DOHH2 (cell line): ENCODE measurements at regions not wholly inside any gene's neighbourhood (a gene's known extent, or its start where the extent isn't known, plus 50 kb on each side); places are given as distances from the start of the nearest gene placed in this dataset.

Experiments
- H3F3A ChIP-seq: fragments of 200-600 bp; sonication (generic), shearing (Covaris generic); 2 replicates; pipeline ENCODE4 v1.6.0; 2016; ENCODE audit warnings: antibody characterized with exemption, mild to moderate bottlenecking; ENCODE audit not compliant: control insufficient read depth, insufficient read depth
- H3K27ac ChIP-seq: fragments of 200-600 bp; sonication (generic); 2 replicates; pipeline ENCODE4 v1.5.1; 2014; ENCODE audit warnings: low read depth, mild to moderate bottlenecking, low read length, moderate library complexity
- H3K27me3 ChIP-seq: fragments of 200-600 bp; sonication (generic); 2 replicates; pipeline ENCODE4 v1.6.1; 2014; ENCODE audit warnings: mild to moderate bottlenecking, low read length, mixed read lengths; ENCODE audit not compliant: control insufficient read depth
- H3K36me3 ChIP-seq: fragments of 200-600 bp; sonication (generic); 2 replicates; pipeline ENCODE4 v1.6.1; 2014; ENCODE audit warnings: mild to moderate bottlenecking, low read length, moderate library complexity, mixed read lengths; ENCODE audit not compliant: control insufficient read depth
- H3K4me1 ChIP-seq: fragments of 200-600 bp; sonication (generic); 2 replicates; pipeline ENCODE4 v1.6.1; 2014; ENCODE audit warnings: mild to moderate bottlenecking, low read length, mixed read lengths; ENCODE audit not compliant: control insufficient read depth
- H3K4me2 ChIP-seq: fragments of 200-600 bp; sonication (generic); 2 replicates; pipeline ENCODE4 v1.6.0; 2014; ENCODE audit warnings: mild to moderate bottlenecking, low read length, moderate library complexity
- H3K4me3 ChIP-seq: fragments of 200-600 bp; sonication (generic); 2 replicates; pipeline ENCODE4 v1.5.1; 2014; ENCODE audit warnings: mild to moderate bottlenecking, low read length, mixed read lengths
- H3K79me2 ChIP-seq: fragments of 200-600 bp; sonication (generic); 2 replicates; pipeline ENCODE4 v1.6.1; 2014; ENCODE audit warnings: mild to moderate bottlenecking, low read length, mixed read lengths; ENCODE audit not compliant: control insufficient read depth
- H3K9me2 ChIP-seq: fragments of 200-600 bp; sonication (generic); replicated peaks from 2 replicates; pipeline ENCODE4 v1.6.1; 2014; ENCODE audit warnings: mild to moderate bottlenecking, low read length, mixed read lengths; ENCODE audit not compliant: control insufficient read depth
- H3K9me3 ChIP-seq: fragments of 200-600 bp; sonication (generic); 2 replicates; pipeline ENCODE4 v1.6.1; 2014; ENCODE audit warnings: antibody characterized with exemption, low read length, mixed read lengths; ENCODE audit not compliant: control insufficient read depth, insufficient read depth
- H4K20me1 ChIP-seq: fragments of 200-600 bp; sonication (generic); 2 replicates; pipeline ENCODE4 v1.6.0; 2014; ENCODE audit warnings: low read depth, mild to moderate bottlenecking, antibody characterized with exemption, low read length, moderate library complexity; ENCODE audit not compliant: control insufficient read depth, insufficient read depth
- EZH2phosphoT487 ChIP-seq: fragments of 200-600 bp; sonication (generic); IDR thresholded peaks from 2 replicates; pipeline ENCODE4 v1.6.1; 2017; ENCODE audit warnings: borderline replicate concordance, mild to moderate bottlenecking, antibody characterized with exemption, low read length, moderate library complexity, mixed read lengths
- TF ChIP-seq, protein P1 (sequence below): fragments of 200-600 bp; sonication (generic); IDR thresholded peaks from one replicate; pipeline ENCODE4 v1.5.1; 2014; ENCODE audit warnings: antibody characterized with exemption, mild to moderate bottlenecking, low read depth, low read length; ENCODE audit not compliant: poor library complexity, severe bottlenecking

DNA sequence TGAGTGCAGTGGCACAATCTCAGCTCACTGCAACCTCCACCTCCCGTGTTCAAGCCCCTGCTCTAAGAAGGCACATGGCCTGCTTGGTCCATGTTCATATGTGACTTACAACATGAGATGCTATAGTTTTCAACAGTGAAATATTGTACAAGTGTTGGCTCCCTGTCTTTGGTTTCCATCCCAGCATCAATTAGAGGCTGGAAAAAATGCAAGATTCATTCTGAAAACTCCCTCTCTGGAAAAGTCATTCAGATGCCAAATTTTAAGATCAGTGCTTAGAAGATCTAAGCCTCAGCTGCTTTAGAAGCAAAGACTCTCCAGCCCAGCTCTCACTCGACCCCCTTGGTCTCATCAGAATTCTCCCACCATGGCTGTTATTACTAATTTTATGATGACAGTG is 398.9 kb downstream of the KIF16B start:
- Histone ChIP-seq H3K9me2 (no peaks in the 10 kb centered on the region), H3K27ac (no peak overlapping the region), H3K4me2 (no peak overlapping the region), H4K20me1 (no peaks in the 10 kb centered on the region), H3K9me3 (0 out of 2 replicates have a peak, but pooled peaks cover under 1% of the 10 kb centered on the region), H3K4me3 (no peak overlapping the region), H3K79me2 (no peaks in the 10 kb centered on the region), H3K27me3 (no peaks in the 10 kb centered on the region), H3K4me1 (no peaks in the 10 kb centered on the region), H3F3A (no peaks in the 10 kb centered on the region), H3K36me3 (no peaks in the 10 kb centered on the region)
- TF ChIP-seq EZH2phosphoT487 = no peak
- TF ChIP-seq, protein P1, sequence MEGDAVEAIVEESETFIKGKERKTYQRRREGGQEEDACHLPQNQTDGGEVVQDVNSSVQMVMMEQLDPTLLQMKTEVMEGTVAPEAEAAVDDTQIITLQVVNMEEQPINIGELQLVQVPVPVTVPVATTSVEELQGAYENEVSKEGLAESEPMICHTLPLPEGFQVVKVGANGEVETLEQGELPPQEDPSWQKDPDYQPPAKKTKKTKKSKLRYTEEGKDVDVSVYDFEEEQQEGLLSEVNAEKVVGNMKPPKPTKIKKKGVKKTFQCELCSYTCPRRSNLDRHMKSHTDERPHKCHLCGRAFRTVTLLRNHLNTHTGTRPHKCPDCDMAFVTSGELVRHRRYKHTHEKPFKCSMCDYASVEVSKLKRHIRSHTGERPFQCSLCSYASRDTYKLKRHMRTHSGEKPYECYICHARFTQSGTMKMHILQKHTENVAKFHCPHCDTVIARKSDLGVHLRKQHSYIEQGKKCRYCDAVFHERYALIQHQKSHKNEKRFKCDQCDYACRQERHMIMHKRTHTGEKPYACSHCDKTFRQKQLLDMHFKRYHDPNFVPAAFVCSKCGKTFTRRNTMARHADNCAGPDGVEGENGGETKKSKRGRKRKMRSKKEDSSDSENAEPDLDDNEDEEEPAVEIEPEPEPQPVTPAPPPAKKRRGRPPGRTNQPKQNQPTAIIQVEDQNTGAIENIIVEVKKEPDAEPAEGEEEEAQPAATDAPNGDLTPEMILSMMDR = no peak

DNA sequence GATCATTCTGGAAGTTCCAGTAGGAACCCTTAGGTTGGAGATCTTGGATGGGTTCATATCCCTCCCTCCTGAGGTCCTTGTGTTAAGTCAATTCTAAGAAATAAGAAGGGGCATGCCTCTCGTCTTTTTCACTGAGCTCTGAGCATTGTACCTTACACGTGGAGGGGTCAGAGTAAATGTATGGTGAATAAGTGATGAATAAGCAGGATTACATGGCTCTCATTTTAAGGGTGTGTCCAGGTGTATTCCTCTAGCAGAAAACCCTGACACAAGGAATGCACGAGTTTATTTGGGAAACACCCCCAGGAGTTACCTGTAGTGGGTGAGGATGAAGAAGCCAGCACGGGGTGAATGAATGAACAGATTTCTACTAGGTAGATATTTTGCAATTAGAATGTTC is 400.2 kb downstream of the KIF16B start:
- Histone ChIP-seq H3F3A (no peaks in the 10 kb centered on the region), H3K4me2 (no peak overlapping the region), H3K4me3 (no peak overlapping the region), H3K27me3 (no peaks in the 10 kb centered on the region), H3K9me3 (0 out of 2 replicates have a peak, but pooled peaks cover 2% of the 10 kb centered on the region), H3K36me3 (no peaks in the 10 kb centered on the region), H4K20me1 (no peaks in the 10 kb centered on the region), H3K9me2 (no peaks in the 10 kb centered on the region), H3K4me1 (no peaks in the 10 kb centered on the region), H3K27ac (no peak overlapping the region), H3K79me2 (no peaks in the 10 kb centered on the region)
- TF ChIP-seq, protein P1 = no peak
- TF ChIP-seq EZH2phosphoT487 = no peak

DNA sequence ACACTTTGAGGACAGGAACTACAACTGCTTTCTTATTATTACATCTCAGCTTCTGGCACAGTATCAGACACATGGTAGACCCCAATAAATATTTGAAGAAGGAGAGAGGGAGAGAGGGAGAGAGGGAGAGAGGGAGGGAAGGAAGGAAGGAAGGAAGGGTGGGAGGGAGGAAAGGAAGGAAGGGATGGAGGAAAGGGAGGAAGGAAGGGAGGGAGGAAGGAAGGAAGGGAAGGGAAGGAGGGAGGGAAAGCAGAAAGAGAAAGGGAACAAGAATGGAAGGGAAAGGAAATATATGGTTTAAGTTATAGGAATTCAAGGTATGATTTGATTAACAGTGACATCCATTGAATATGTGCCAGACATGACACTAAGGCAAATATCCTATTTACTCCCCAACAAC is 402.1 kb downstream of the KIF16B start:
- Histone ChIP-seq H3K27ac (no peak overlapping the region), H3F3A (no peaks in the 10 kb centered on the region), H3K9me3 (0 out of 2 replicates have a peak, but pooled peaks cover 2% of the 10 kb centered on the region), H3K79me2 (no peaks in the 10 kb centered on the region), H3K4me1 (no peaks in the 10 kb centered on the region), H3K4me2 (no peak overlapping the region), H3K36me3 (no peaks in the 10 kb centered on the region), H4K20me1 (no peaks in the 10 kb centered on the region), H3K9me2 (no peaks in the 10 kb centered on the region), H3K4me3 (no peak overlapping the region), H3K27me3 (no peaks in the 10 kb centered on the region)
- TF ChIP-seq, protein P1 = no peak
- no peak for TF ChIP-seq EZH2phosphoT487
